HG03520 (cell line): ENCODE measurements at regions not wholly inside any gene's neighbourhood (a gene's known extent, or its start where the extent isn't known, plus 50 kb on each side); places are given as distances from the start of the nearest gene placed in this dataset.
"Not testable (repeated sequence)": the region's sequence is repeated elsewhere in the genome, so short reads cannot be mapped to it uniquely, and the experiment has no call there.

ENCODE experiments used
- ATAC-seq: cut with Tn5 transposase; IDR thresholded peaks from one replicate; pipeline ENCODE4 v1.9.1; 2021; ENCODE audit warnings: mild to moderate bottlenecking, moderate library complexity; ENCODE audit not compliant: unreplicated experiment

GRCh38 chr20:50325215-50325614 is 134.6 kb downstream of the CEBPB start:
- no peak for ATAC-seq

- ATAC-seq, result no peak
Measured at GRCh38 chr20:50325651-50326050, 135.0 kb downstream of the CEBPB start.

- no peak for ATAC-seq
Measured at GRCh38 chr20:50327666-50328065, 137.0 kb downstream of the CEBPB start.

- no peak for ATAC-seq
Measured at GRCh38 chr20:50328222-50328979, 137.8 kb downstream of the CEBPB start.

GRCh38 chr20:50328996-50329898 is 138.6 kb downstream of the CEBPB start:
- ATAC-seq, result no peak

- ATAC-seq, result no peak
Measured at GRCh38 chr20:50329981-50330503, 139.4 kb downstream of the CEBPB start.

GRCh38 chr20:50330504-50331313 is 140.1 kb downstream of the CEBPB start:
- ATAC-seq, result no peak

- ATAC-seq, result no peak
Measured at GRCh38 chr20:50331469-50332363, 141.1 kb downstream of the CEBPB start.

GRCh38 chr20:50332491-50332980 is 141.9 kb downstream of the CEBPB start:
- ATAC-seq, result no peak

GRCh38 chr20:50333131-50333670 is 142.6 kb downstream of the CEBPB start:
- ATAC-seq, result no peak

- ATAC-seq, result no peak
Measured at GRCh38 chr20:50333812-50334211, 143.2 kb downstream of the CEBPB start.

GRCh38 chr20:50334512-50334911 is 143.9 kb downstream of the CEBPB start:
- not testable (repeated sequence) for ATAC-seq

GRCh38 chr20:50335105-50335504 is 144.5 kb downstream of the CEBPB start:
- no peak for ATAC-seq

- ATAC-seq, result no peak
Measured at GRCh38 chr20:50335866-50336265, 145.2 kb downstream of the CEBPB start.

GRCh38 chr20:50336661-50337060 is 146.0 kb downstream of the CEBPB start:
- no peak for ATAC-seq

- ATAC-seq, result no peak
Measured at GRCh38 chr20:50337521-50338466, 147.2 kb downstream of the CEBPB start.

- ATAC-seq, result peak; percentile 48
Measured at GRCh38 chr20:50338479-50339391, 148.1 kb downstream of the CEBPB start.
